ENCODE measurements at regions not wholly inside any gene's neighbourhood (a gene's known extent, or its start where the extent isn't known, plus 50 kb on each side); places are given as distances from the start of the nearest gene placed in this dataset.

DNA sequence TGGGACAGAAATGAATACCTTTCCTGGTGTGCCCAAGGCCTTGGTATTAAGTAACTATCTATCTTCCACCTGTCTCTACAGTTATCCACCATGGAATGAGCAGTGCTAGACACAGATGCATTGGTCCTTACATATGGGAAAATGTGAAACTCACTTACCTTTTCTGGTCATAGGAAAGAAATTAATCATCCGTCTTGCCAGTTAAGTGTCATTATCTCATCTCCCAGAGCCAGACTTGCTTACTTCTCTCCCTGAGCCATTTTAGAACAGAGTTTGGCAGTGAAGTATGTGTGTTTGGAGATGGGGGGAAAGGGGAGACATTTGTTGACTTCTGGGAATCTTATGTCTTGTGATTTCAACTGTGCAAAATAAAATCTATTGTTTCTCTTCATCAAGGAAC, 1211.0 kb upstream of the CDH6 start:
- no peak for TF ChIP-seq POLR2AphosphoS5 (IDR thresholded peaks at IDR 0.05)
- TF ChIP-seq, protein P1, sequence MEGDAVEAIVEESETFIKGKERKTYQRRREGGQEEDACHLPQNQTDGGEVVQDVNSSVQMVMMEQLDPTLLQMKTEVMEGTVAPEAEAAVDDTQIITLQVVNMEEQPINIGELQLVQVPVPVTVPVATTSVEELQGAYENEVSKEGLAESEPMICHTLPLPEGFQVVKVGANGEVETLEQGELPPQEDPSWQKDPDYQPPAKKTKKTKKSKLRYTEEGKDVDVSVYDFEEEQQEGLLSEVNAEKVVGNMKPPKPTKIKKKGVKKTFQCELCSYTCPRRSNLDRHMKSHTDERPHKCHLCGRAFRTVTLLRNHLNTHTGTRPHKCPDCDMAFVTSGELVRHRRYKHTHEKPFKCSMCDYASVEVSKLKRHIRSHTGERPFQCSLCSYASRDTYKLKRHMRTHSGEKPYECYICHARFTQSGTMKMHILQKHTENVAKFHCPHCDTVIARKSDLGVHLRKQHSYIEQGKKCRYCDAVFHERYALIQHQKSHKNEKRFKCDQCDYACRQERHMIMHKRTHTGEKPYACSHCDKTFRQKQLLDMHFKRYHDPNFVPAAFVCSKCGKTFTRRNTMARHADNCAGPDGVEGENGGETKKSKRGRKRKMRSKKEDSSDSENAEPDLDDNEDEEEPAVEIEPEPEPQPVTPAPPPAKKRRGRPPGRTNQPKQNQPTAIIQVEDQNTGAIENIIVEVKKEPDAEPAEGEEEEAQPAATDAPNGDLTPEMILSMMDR (IDR thresholded peaks at IDR 0.05), result no peak

Measured in prostate gland (tissue), 2 donors.